Activated gamma-delta T cell (primary cell): ENCODE measurements at regions not wholly inside any gene's neighbourhood (a gene's known extent, or its start where the extent isn't known, plus 50 kb on each side); places are given as distances from the start of the nearest gene placed in this dataset.

ENCODE experiments used
- DNase-seq: peaks from one replicate; lab custom pipeline; 2025; lab: John Stamatoyannopoulos, UW

DNA sequence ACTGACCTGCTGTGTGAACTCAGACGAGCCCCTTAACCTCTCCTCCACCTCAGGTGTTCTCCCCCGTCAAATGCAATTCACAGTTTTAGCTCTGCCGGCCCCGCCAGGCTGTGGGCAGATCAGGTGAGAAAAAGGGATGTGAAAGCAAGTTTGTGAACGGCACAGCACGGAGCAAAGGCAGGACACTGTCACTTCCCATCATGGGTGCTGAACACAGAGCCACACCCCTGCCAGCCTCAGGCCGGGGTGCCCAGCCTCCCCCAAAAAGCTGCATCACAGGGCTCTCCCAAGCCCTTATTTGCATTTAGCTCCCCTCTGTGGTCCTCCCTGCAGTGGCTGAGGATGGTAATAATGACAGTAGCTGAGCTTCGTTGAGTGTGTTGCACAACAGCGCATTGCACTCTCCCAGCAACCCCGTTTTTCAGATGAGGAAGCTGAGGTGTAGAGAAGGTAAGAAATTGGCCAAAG, 88.8 kb upstream of the TNRC6C start:
- DNase-seq: no peak

DNA sequence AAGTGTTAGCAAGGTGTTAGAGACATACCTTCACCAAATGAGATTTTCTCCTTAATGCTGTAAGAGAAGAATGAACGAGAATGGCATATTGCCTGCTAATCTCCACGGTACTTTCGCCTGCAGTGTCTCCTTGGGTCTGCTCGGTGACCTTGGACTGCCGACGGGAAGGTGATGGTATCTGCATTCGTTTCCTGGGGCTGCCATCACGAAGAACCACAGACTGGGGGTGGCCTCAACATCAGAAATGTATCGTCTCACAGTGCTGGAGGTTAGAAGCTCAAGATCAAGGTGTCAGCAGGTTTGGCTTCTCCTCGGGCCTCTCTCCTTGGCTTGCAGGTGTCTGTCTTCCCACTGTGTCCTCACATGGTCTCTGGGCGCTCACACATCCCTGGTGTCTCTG, 86.3 kb upstream of the TNRC6C start:
- DNase-seq: no peak

GRCh38 chr17:77872714-77873499, 85.6 kb upstream of the TNRC6C start:
- DNase-seq: no peak

DNA sequence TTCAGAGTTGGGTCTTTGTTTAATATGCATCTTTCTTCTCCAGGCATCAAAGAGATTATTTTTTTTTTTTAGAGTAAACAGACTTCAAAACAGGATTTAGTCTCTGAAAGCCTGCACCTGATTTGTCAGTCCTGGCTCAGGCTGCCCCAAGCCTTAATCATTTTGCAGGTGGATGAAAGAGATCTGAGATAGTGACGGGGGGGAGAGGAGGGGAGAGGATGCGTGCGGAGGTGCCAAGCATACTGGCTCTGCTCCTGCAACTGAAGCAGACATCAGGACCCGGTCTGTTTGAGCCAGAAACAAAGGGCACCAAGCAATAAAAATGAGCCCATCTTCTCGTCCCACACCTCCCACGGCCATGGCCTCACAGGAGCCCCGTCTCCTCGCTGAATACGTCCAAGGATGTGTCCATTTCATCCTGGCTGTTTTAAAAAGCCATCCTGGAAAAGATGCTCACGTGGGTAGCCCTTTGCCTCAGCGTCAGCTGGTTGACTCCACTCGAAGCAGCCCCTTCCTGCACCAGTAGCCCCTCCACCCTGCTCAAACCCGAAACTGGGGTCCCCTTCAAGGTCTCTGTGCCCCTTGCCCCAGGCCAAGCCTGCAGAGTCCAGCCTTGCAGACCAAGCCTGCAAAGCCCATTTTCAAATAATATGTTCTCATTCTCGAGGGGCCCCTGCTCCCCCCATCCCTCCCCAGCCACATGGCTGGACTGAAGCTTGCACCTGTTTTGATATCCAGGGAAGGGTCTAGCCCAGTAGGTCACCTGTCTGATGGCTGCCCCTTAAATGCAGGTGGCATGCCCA, 84.8 kb upstream of the TNRC6C start:
- DNase-seq: no peak

DNA sequence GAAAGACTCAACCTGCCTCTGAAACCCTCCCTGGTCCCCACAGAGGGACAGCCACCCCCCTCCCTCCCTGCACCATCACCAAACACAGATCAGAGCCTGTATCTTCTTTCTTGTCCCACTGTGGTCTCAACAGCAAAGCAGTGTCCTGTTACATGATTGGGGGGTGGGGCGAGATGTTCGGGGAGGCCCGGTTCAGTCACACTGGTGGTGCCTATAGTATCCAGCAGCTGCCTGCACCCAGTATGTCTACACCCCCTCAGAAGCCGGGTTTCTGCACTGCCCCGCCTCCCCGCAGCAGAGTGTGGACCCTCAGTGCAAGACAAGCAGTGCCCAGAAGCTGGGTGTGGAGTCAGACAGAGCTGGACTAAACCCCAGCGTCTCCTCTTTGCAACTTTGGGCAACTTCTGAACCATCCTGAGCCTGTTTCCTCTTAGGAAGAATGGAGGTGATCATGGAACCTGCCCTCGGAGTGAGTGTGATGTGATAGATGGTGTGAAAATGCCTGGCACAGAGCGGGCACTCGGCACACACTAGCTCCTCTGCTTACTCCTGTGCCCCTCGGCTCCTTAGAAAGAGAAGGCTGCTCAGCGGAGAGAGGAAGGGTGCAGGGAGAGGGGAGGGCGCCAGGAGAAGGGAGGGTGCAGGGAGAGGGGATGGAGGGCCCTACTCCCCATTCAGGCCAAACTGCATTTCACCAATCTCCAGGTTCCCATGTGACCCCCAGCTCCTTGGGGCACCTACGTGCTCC, 84.0 kb upstream of the TNRC6C start:
- DNase-seq: no peak

DNA sequence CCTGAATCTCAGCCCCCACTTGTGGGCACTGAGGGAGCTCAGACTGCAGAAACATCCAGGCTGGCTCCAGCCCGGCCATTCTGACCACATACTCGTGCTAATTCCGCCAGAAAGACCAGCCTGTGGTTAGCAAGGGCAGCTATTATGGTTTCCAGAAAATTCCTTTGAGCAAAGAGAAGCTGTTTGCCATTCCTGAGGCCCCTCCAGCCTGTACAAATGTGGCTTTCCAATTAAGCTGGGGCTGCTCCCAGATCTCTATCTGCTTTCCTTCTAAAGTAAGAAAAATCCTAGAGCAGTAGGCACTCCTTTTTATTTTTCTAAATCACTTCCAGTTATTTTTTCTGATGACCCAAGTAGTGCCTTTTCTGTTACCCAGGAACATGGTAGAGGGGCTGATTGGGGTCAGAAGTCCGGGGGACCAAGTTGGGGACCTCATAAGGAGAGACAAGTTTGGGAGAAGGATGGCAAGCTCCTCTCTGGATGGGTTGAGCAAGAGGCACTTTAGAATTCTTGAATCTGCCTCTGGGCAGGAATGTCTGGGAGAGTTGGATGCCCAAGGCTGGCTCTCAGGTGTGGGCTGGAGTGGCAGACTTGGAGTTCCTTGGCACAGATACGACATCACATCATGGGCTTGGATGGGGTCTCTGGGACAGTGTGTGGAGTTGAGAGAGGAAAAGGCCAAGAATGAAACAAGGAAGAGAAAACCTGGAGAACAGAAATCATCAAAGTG, 83.3 kb upstream of the TNRC6C start:
- DNase-seq: no peak

DNA sequence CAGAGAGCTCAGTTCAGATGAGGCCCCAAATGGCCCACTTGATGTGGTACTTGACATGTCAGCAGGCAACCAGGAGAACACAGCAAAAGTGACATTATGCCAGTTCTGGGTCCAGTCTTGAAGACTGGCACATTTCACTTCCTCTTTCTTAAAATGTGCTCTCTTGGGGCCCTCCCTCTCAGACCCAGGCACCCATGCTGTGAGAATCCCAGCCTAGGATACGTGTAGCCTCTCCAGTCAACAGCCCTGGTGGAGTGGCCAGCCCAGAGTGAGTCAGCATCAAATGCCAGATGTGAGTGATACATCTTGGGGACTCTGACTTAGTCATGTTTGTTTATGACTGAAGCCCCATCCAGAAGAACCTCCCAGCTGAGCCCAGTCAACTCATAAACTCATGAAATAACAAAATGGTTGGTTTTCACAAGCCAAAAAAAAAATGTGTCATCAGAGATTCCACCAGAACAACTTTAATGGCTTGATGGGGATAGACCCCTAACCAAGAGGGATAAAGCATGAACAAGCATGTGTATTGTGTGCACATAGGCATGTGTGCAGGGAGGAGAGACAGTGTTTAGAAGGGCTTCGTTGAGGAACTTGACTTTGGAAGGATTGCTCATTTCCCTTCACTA, 82.5 kb upstream of the TNRC6C start:
- DNase-seq: no peak

- no peak for DNase-seq
Measured at GRCh38 chr17:77877036-77877435, 81.5 kb upstream of the TNRC6C start.

- no peak for DNase-seq
Measured at GRCh38 chr17:77877646-77878355, 80.7 kb upstream of the TNRC6C start.

- DNase-seq: no peak
Measured at GRCh38 chr17:77879226-77879895, 79.1 kb upstream of the TNRC6C start.

GRCh38 chr17:77879896-77880280, 78.6 kb upstream of the TNRC6C start:
- DNase-seq: no peak

GRCh38 chr17:77880711-77881450, 77.6 kb upstream of the TNRC6C start:
- DNase-seq: no peak

DNA sequence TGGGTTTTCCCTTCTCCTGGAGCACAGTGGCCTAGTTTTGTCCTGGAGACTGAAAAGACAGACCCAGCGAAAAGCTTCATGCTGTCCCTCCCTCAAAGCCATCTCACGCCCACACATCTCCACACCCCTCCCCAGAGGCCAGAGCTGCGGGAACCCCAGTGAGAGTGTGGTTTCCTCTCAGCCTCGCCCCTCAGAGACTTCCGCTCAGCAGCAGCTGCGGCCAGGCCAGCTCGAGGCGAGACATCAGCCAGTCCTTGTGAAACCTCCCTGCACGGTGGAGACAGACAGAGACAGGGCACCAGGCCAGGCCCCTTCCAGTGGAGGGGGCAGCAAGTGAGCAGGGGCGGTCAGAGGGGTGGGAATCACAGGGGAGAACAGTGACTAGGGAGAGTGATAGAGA, 77.0 kb upstream of the TNRC6C start:
- DNase-seq: peak; percentile 66

- no peak for DNase-seq
Measured at GRCh38 chr17:77882040-77882439, 76.5 kb upstream of the TNRC6C start.

- DNase-seq: peak; percentile 61
Measured at GRCh38 chr17:77882481-77883212, 75.9 kb upstream of the TNRC6C start.

- DNase-seq: no peak
Measured at GRCh38 chr17:77883213-77883650, 75.3 kb upstream of the TNRC6C start.

DNA sequence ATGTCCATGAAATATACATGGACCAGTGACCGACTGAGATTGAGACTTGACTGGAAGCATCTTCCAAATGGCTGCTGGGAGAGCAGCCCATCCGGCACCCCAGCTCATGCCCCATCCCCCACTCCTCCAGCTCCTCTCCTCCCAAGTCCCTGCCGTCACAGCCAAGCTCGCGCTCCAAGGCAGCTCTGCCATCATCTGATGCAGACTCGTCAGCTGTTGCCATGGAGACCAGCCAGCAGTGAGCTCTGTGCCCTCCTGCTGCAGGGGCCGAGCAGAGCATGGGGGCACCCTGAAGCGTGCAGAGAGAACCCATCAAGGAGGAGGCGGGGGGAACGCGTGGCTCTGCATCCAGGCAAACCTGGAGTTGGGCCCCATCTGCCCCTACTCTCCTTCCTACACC, 74.5 kb upstream of the TNRC6C start:
- DNase-seq: no peak

DNA sequence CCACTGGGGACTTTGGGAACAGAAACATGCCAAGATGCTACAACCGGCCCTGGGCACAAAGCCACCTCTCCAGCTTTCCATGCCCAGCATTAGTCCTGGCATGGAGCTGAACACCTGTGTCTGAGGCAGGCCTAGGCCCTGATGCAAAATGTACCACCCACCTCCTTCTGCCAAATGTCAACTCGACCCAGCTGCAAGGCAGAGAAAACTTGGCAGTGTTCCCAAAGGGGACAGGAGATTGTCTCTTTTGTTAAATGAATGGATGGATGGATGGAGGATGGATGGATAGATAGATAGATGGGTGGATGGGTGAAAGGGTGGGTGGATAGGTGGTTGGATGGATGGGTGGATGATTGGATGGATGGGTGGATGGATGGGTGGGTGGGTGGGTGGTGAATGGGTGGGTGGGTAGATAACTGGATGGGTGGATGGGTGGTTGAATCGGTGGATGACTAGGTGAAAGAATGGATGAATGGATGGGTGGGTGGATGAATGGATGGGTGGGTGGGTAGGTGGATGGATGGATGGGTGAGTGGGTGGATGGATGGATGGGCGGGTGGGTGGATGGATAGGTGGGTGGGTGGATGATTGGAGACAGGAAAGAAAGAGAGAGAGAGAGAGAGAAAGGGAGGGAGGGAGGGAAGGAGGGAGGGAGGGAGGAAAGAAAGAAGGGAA, 73.4 kb upstream of the TNRC6C start:
- DNase-seq: no peak
